B cell (primary cell): ENCODE measurements at regions not wholly inside any gene's neighbourhood (a gene's known extent, or its start where the extent isn't known, plus 50 kb on each side); places are given as distances from the start of the nearest gene placed in this dataset.

Experiments used
- ATAC-seq: fragments of 200-7000 bp; cut with Tn5 transposase; one replicate; pipeline ENCODE4 v1.10.0; 2021; ENCODE audit warnings: low read depth, mild to moderate bottlenecking, moderate number of reproducible peaks, moderate library complexity
- CTCF ChIA-PET: fragments of 350-600 bp; sonication (Branson Sonifier 250); formaldehyde crosslinking; loops from one replicate; lab custom pipeline; 2021; ENCODE audit warnings: antibody characterized with exemption, inconsistent platforms; lab: Charles Lee
- POLR2A ChIA-PET: fragments of 350-600 bp; sonication (Branson Sonifier 250); formaldehyde crosslinking; loops from one replicate; lab custom pipeline; 2021; ENCODE audit warnings: antibody characterized with exemption; lab: Charles Lee
- DNase-seq: peaks from one replicate; pipeline ENCODE4 v3.0.0; 2013
- H2AFZ ChIP-seq: 2 replicates; pipeline ENCODE4 v1.6.1; 2012; ENCODE audit warnings: mild to moderate bottlenecking, low read depth, low read length; ENCODE audit not compliant: insufficient read depth, poor library complexity, severe bottlenecking
- H3K27ac ChIP-seq, 2 donors: 1 replicate in 1 of 2; 2 replicates in 1 of 2; pipeline ENCODE4 v1.5.1; 2012 to 2013; ENCODE audit warnings: low read length in 2 of 2, mild to moderate bottlenecking in 2 of 2, moderate library complexity in 1 of 2
- H3K27me3 ChIP-seq, 4 experiments: fragments of 200-600 bp in 1 of 4; sonication (generic) in 1 of 4; replicated peaks in 1 of 4; 1 replicate in 2 of 4; 2 replicates in 2 of 4; pipeline versions ENCODE4 v1.6.1 to v1.7.0; 2013 to 2016; ENCODE audit warnings: low read length in 3 of 4, mild to moderate bottlenecking in 2 of 4, mixed read lengths in 1 of 4, moderate library complexity in 1 of 4; ENCODE audit not compliant: insufficient read depth in 4 of 4, control insufficient read depth in 3 of 4; ENCODE audit errors: control extremely low read depth in 1 of 4
- H3K36me3 ChIP-seq, 2 experiments: replicated peaks in 1 of 2; 1 replicate in 1 of 2; 2 replicates in 1 of 2; pipeline versions ENCODE4 v1.6.1 to v1.7.1; 2013; ENCODE audit warnings: low read length in 1 of 2; ENCODE audit not compliant: insufficient read depth in 2 of 2, control insufficient read depth in 1 of 2; ENCODE audit errors: control extremely low read depth in 1 of 2, extremely low read depth in 1 of 2
- H3K4me1 ChIP-seq, 2 donors: fragments of 200-600 bp in 1 of 2; sonication (generic) in 1 of 2; 1 replicate in 1 of 2; 2 replicates in 1 of 2; pipeline versions ENCODE4 v1.5.1 to v1.6.1; 2013 to 2017; ENCODE audit warnings: low read length in 2 of 2; ENCODE audit not compliant: control insufficient read depth in 2 of 2, insufficient read depth in 2 of 2
- H3K4me2 ChIP-seq: replicated peaks from 2 replicates; pipeline ENCODE3; 2012; ENCODE audit warnings: mild to moderate bottlenecking, low read depth, low read length; ENCODE audit not compliant: poor library complexity, severe bottlenecking
- H3K4me3 ChIP-seq, 5 experiments: fragments of 200-600 bp in 1 of 5; sonication (generic) in 1 of 5; 1 replicate in 3 of 5; 2 replicates in 2 of 5; pipeline versions ENCODE4 v1.5.1 to v1.7.0; 2011 to 2016; ENCODE audit warnings: low read length in 4 of 5, mild to moderate bottlenecking in 4 of 5, low read depth in 2 of 5, control low read depth in 1 of 5, moderate library complexity in 1 of 5; ENCODE audit not compliant: insufficient read depth in 1 of 5; ENCODE audit errors: control extremely low read depth in 1 of 5, extremely low read depth in 1 of 5
- H3K79me2 ChIP-seq: fragments of 200-600 bp; sonication (generic); one replicate; pipeline ENCODE4 v1.6.0; 2016; ENCODE audit warnings: low read length; ENCODE audit not compliant: control insufficient read depth, insufficient read depth
- H3K9ac ChIP-seq: fragments of 200-600 bp; sonication (generic); 2 replicates; pipeline ENCODE4 v1.6.1; 2017; ENCODE audit warnings: mild to moderate bottlenecking, low read length, moderate library complexity
- H3K9me3 ChIP-seq, 3 donors: one replicate each; pipeline versions ENCODE4 v1.6.1 to v1.7.1; 2013; ENCODE audit warnings: low read length in 2 of 3; ENCODE audit not compliant: control insufficient read depth in 2 of 3, insufficient read depth in 1 of 3; ENCODE audit errors: control extremely low read depth in 1 of 3
- H4K20me1 ChIP-seq: 2 replicates; pipeline ENCODE4 v1.6.0; 2012; ENCODE audit warnings: mild to moderate bottlenecking, low read length; ENCODE audit not compliant: insufficient read depth, control insufficient read depth, poor library complexity, severe bottlenecking
- H3K27ac Mint-ChIP-seq: one replicate; pipeline ENCODE4 v1.8.0; 2021; ENCODE audit warnings: mixed read lengths
- H3K27me3 Mint-ChIP-seq: one replicate; pipeline ENCODE4 v1.8.0; 2021; ENCODE audit warnings: mixed read lengths
- H3K4me1 Mint-ChIP-seq: one replicate; pipeline ENCODE4 v1.8.0; 2021; ENCODE audit warnings: mixed read lengths
- H3K4me3 Mint-ChIP-seq: one replicate; pipeline ENCODE4 v1.8.0; 2021; ENCODE audit warnings: mixed read lengths
- H3K9me3 Mint-ChIP-seq: one replicate; pipeline ENCODE4 v1.8.0; 2022; ENCODE audit warnings: mixed read lengths; ENCODE audit not compliant: insufficient read depth
- EZH2 ChIP-seq: IDR thresholded peaks from 2 replicates; pipeline ENCODE4 v1.6.1; 2012; ENCODE audit warnings: borderline replicate concordance, low read depth, mild to moderate bottlenecking, moderate library complexity, low read length; ENCODE audit not compliant: insufficient read depth, poor library complexity, severe bottlenecking
- WGBS: methylation state at CpG from one replicate; pipeline ENCODE4 v1.1.5; 2013; ENCODE audit warnings: missing lambda C conversion rate; ENCODE audit not compliant: insufficient coverage; 5-methylcytosine and 5-hydroxymethylcytosine counted together
- intact Hi-C: fragments of 100-400 bp; cut with micrococcal nuclease; formaldehyde crosslinking; loops from one replicate; pipeline ENCODE4 v1.10.0; 2022
- TF ChIP-seq, protein P1 (sequence below): fragments of 200-600 bp; IDR thresholded peaks from one replicate; pipeline ENCODE4 v1.8.0; 2022; ENCODE audit warnings: antibody characterized with exemption, mild to moderate bottlenecking

DNA sequence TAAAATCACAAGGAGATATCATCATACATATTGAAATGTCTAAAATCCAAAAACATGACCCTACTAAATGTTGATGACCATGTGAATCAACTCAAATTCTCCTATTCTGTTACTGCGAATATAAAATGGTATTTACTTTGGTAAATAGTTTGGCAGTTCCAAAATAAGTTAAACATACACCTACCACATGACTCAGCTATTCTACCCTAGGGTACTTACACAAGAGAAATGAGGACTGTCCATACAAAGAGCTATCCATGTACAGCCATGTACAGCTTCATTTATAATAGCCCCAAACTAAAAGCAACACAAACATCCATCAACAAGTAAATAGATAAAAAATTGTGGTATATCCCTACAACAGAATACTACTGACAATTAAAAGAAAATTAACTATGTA lies 346.1 kb upstream of the TENM4 start:
- Mint-ChIP-seq H3K27me3 (no peaks in the 10 kb centered on the region), H3K4me3 (no peak overlapping the region), H3K4me1 (no peaks in the 10 kb centered on the region), H3K9me3 (peaks cover 3% of the 10 kb centered on the region), H3K27ac (no peak overlapping the region)
- WGBS = no CpG with 5 or more reads among the region's 1 CpG
- H3K9me3 ChIP-seq = no peaks in the 10 kb centered on the region
- no peak for ATAC-seq
- H3K9ac ChIP-seq = no peak overlapping the region
- H4K20me1 ChIP-seq = no peaks in the 10 kb centered on the region
- H3K36me3 ChIP-seq = no peaks in the 10 kb centered on the region
- POLR2A ChIA-PET = no interaction called here
- H2AFZ ChIP-seq = no peak overlapping the region
- H3K79me2 ChIP-seq = no peaks in the 10 kb centered on the region
- no peak overlapping the region for H3K4me3 ChIP-seq
- H3K4me1 ChIP-seq = no peaks in the 10 kb centered on the region
- CTCF ChIA-PET = no interaction called here
- no peak for DNase-seq
- intact Hi-C loops = no loop called here
- no peak overlapping the region for H3K27ac ChIP-seq
- H3K27me3 ChIP-seq = no peaks in the 10 kb centered on the region
- H3K4me2 ChIP-seq = no peak overlapping the region
- TF ChIP-seq, protein P1, sequence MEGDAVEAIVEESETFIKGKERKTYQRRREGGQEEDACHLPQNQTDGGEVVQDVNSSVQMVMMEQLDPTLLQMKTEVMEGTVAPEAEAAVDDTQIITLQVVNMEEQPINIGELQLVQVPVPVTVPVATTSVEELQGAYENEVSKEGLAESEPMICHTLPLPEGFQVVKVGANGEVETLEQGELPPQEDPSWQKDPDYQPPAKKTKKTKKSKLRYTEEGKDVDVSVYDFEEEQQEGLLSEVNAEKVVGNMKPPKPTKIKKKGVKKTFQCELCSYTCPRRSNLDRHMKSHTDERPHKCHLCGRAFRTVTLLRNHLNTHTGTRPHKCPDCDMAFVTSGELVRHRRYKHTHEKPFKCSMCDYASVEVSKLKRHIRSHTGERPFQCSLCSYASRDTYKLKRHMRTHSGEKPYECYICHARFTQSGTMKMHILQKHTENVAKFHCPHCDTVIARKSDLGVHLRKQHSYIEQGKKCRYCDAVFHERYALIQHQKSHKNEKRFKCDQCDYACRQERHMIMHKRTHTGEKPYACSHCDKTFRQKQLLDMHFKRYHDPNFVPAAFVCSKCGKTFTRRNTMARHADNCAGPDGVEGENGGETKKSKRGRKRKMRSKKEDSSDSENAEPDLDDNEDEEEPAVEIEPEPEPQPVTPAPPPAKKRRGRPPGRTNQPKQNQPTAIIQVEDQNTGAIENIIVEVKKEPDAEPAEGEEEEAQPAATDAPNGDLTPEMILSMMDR = no peak

DNA sequence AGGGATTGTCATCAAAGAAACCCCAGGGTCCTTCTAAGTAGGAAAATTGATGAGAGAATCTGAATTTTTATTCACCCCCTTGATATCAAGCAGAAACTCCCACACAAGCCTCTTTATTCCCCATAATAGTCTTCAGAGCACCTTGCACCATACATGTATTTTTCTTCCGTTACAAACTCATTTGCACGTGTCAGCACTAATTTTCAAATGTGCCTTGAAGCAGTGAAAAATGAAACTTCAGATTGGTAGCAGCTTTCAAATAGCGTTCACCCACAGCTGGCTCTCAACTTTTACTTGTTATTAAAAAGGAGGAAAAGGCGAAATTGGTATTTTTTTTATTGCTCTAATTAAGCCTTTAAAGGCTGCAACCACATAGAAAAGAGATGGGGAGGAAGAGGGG lies 343.0 kb upstream of the TENM4 start:
- no peak overlapping the region for H3K27ac ChIP-seq
- no peaks in the 10 kb centered on the region for H3K4me1 ChIP-seq
- no peak overlapping the region for H3K4me2 ChIP-seq
- no peaks in the 10 kb centered on the region for H3K79me2 ChIP-seq
- TF ChIP-seq EZH2 = no peak
- TF ChIP-seq, protein P1 = no peak
- no peaks in the 10 kb centered on the region for H3K27me3 ChIP-seq
- DNase-seq (no peak), ATAC-seq (no peak)
- intact Hi-C loops = no loop called here
- no peaks in the 10 kb centered on the region for H4K20me1 ChIP-seq
- no peaks in the 10 kb centered on the region for H3K9me3 ChIP-seq
- H3K9me3 Mint-ChIP-seq = peaks cover 2% of the 10 kb centered on the region
- ChIA-PET CTCF (no interaction called here), POLR2A (no interaction called here)
- H3K4me1 Mint-ChIP-seq = no peaks in the 10 kb centered on the region
- no peak overlapping the region for H3K4me3 ChIP-seq
- no peaks in the 10 kb centered on the region for H3K27me3 Mint-ChIP-seq
- no peak overlapping the region for H3K9ac ChIP-seq
- no peak overlapping the region for H2AFZ ChIP-seq
- H3K36me3 ChIP-seq = no peaks in the 10 kb centered on the region
- H3K27ac Mint-ChIP-seq = no peak overlapping the region
- WGBS = 100% methylated on average over 2 of the region's 4 CpGs
- no peak overlapping the region for H3K4me3 Mint-ChIP-seq
